ENCODE measurements at regions not wholly inside any gene's neighbourhood (a gene's known extent, or its start where the extent isn't known, plus 50 kb on each side); places are given as distances from the start of the nearest gene placed in this dataset.

GRCh38 chr1:57848406-57848805, 424.5 kb upstream of the DAB1 start:
- no peak for DNase-seq

- peak; percentile 30 for DNase-seq
Measured at GRCh38 chr1:57845041-57845440, 421.2 kb upstream of the DAB1 start.

GRCh38 chr1:57844382-57844980, 420.6 kb upstream of the DAB1 start:
- no peak for DNase-seq

- DNase-seq, result no peak
Measured at GRCh38 chr1:57843760-57844159, 419.9 kb upstream of the DAB1 start.

- DNase-seq, result no peak
Measured at GRCh38 chr1:57839526-57839925, 415.7 kb upstream of the DAB1 start.

GRCh38 chr1:57839067-57839466, 415.2 kb upstream of the DAB1 start:
- DNase-seq, result no peak

- DNase-seq, result no peak
Measured at GRCh38 chr1:57835620-57836019, 411.8 kb upstream of the DAB1 start.

GRCh38 chr1:57833296-57833695, 409.4 kb upstream of the DAB1 start:
- no peak for DNase-seq

GRCh38 chr1:57832612-57833011, 408.8 kb upstream of the DAB1 start:
- no peak for DNase-seq

- no peak for DNase-seq
Measured at GRCh38 chr1:57831624-57832023, 407.8 kb upstream of the DAB1 start.

GRCh38 chr1:57826535-57826934, 402.7 kb upstream of the DAB1 start:
- DNase-seq, result no peak

- no peak for DNase-seq
Measured at GRCh38 chr1:57824535-57824934, 400.7 kb upstream of the DAB1 start.

GRCh38 chr1:57820356-57821095, 396.7 kb upstream of the DAB1 start:
- DNase-seq, result no peak

- DNase-seq, result no peak
Measured at GRCh38 chr1:57819893-57820292, 396.0 kb upstream of the DAB1 start.

- no peak for DNase-seq
Measured at GRCh38 chr1:57803586-57803985, 379.7 kb upstream of the DAB1 start.

- no peak for DNase-seq
Measured at GRCh38 chr1:57800376-57800775, 376.5 kb upstream of the DAB1 start.

- no peak for DNase-seq
Measured at GRCh38 chr1:57799490-57800115, 375.7 kb upstream of the DAB1 start.

- no peak for DNase-seq
Measured at GRCh38 chr1:57798543-57798942, 374.7 kb upstream of the DAB1 start.

GRCh38 chr1:57797084-57797483, 373.2 kb upstream of the DAB1 start:
- DNase-seq, result no peak

- DNase-seq, result no peak
Measured at GRCh38 chr1:57796616-57797015, 372.8 kb upstream of the DAB1 start.

GRCh38 chr1:57795886-57796285, 372.0 kb upstream of the DAB1 start:
- DNase-seq, result no peak

- no peak for DNase-seq
Measured at GRCh38 chr1:57794078-57794477, 370.2 kb upstream of the DAB1 start.

GRCh38 chr1:57791497-57791896, 367.6 kb upstream of the DAB1 start:
- DNase-seq, result no peak

- no peak for DNase-seq
Measured at GRCh38 chr1:57789936-57790335, 366.1 kb upstream of the DAB1 start.

All from NCI-H510A (cell line).